ENCODE measurements at regions not wholly inside any gene's neighbourhood (a gene's known extent, or its start where the extent isn't known, plus 50 kb on each side); places are given as distances from the start of the nearest gene placed in this dataset.

DNA sequence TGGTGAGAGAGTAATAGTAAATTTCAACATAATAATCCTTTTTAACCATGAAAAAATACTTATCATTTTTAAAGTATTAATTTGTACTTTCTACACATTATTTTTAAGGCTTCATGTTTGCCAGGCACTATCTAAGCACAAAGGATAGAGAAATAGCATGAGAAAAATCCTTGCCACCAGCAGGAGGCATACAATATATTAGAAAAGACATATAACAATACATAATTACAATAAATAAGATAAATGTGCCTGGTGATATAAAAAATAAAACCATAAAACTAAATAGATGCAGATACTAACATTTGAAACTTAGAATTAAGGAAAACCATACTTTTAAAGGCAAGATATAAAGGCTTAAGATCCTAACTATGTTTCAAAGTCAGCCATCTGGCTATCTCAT lies 1256.4 kb downstream of the DIAPH3 start:
- TF ChIP-seq PAX5 (IDR thresholded peaks at IDR 0.05; ENCODE audit: insufficient read depth, low read length, severe bottlenecking) (no peak), TAF1 (IDR thresholded peaks at IDR 0.05; ENCODE audit: low read depth, low read length) (no peak), SPI1 (IDR thresholded peaks at IDR 0.05; ENCODE audit: low read depth, low read length) (no peak), POLR2AphosphoS5 (IDR thresholded peaks at IDR 0.05; ENCODE audit: low read depth, low read length) (no peak), POU2F2 (IDR thresholded peaks at IDR 0.05; ENCODE audit: low read depth, low read length) (no peak)
- FAIRE-seq (no peak), DNase-seq (ENCODE audit: insufficient read length, low spot score) (no peak)

GRCh38 chr13:58908019-58908679 lies 1255.6 kb downstream of the DIAPH3 start:
- FAIRE-seq (no peak), DNase-seq (ENCODE audit: insufficient read length, low spot score) (no peak)
- no peak for TF ChIP-seq POLR2AphosphoS5 (IDR thresholded peaks at IDR 0.05; ENCODE audit: low read depth, low read length)
- TF ChIP-seq TAF1 (IDR thresholded peaks at IDR 0.05; ENCODE audit: low read depth, low read length), result no peak
- TF ChIP-seq POLR2A (IDR thresholded peaks at IDR 0.05; ENCODE audit: low read depth, low read length), result no peak
- TF ChIP-seq POU2F2 (IDR thresholded peaks at IDR 0.05; ENCODE audit: low read depth, low read length), result no peak

GRCh38 chr13:58919551-58919950 lies 1244.2 kb downstream of the DIAPH3 start:
- no peak for FAIRE-seq
- DNase-seq (ENCODE audit: insufficient read length, low spot score), result no peak
- no peak for TF ChIP-seq PAX5 (IDR thresholded peaks at IDR 0.05; ENCODE audit: insufficient read depth, low read length, severe bottlenecking)
- no peak for TF ChIP-seq POU2F2 (IDR thresholded peaks at IDR 0.05; ENCODE audit: low read depth, low read length)
- TF ChIP-seq TAF1 (IDR thresholded peaks at IDR 0.05; ENCODE audit: low read depth, low read length), result no peak
- TF ChIP-seq SPI1 (IDR thresholded peaks at IDR 0.05; ENCODE audit: low read depth, low read length), result no peak
- TF ChIP-seq POLR2AphosphoS5 (IDR thresholded peaks at IDR 0.05; ENCODE audit: low read depth, low read length), result no peak
- no peak for TF ChIP-seq POLR2A (IDR thresholded peaks at IDR 0.05; ENCODE audit: low read depth, low read length)

GRCh38 chr13:58921129-58921528 lies 1242.6 kb downstream of the DIAPH3 start:
- TF ChIP-seq TAF1 (IDR thresholded peaks at IDR 0.05; ENCODE audit: low read depth, low read length) (no peak), SPI1 (IDR thresholded peaks at IDR 0.05; ENCODE audit: low read depth, low read length) (no peak), POU2F2 (IDR thresholded peaks at IDR 0.05; ENCODE audit: low read depth, low read length) (no peak), PAX5 (IDR thresholded peaks at IDR 0.05; ENCODE audit: insufficient read depth, low read length, severe bottlenecking) (no peak), POLR2A (IDR thresholded peaks at IDR 0.05; ENCODE audit: low read depth, low read length) (no peak), POLR2AphosphoS5 (IDR thresholded peaks at IDR 0.05; ENCODE audit: low read depth, low read length) (no peak)
- FAIRE-seq (no peak), DNase-seq (ENCODE audit: insufficient read length, low spot score) (no peak)

GRCh38 chr13:58926858-58927257 lies 1236.9 kb downstream of the DIAPH3 start:
- DNase-seq (ENCODE audit: insufficient read length, low spot score) (no peak), FAIRE-seq (no peak)
- no peak for TF ChIP-seq TAF1 (IDR thresholded peaks at IDR 0.05; ENCODE audit: low read depth, low read length)
- TF ChIP-seq POLR2AphosphoS5 (IDR thresholded peaks at IDR 0.05; ENCODE audit: low read depth, low read length), result no peak
- no peak for TF ChIP-seq POLR2A (IDR thresholded peaks at IDR 0.05; ENCODE audit: low read depth, low read length)

- no peak for TF ChIP-seq TAF1 (IDR thresholded peaks at IDR 0.05; ENCODE audit: low read depth, low read length)
- TF ChIP-seq POLR2AphosphoS5 (IDR thresholded peaks at IDR 0.05; ENCODE audit: low read depth, low read length), result no peak
- TF ChIP-seq POLR2A (IDR thresholded peaks at IDR 0.05; ENCODE audit: low read depth, low read length), result no peak
- TF ChIP-seq PAX5 (IDR thresholded peaks at IDR 0.05; ENCODE audit: insufficient read depth, low read length, severe bottlenecking), result no peak
- no peak for TF ChIP-seq POU2F2 (IDR thresholded peaks at IDR 0.05; ENCODE audit: low read depth, low read length)
- TF ChIP-seq SPI1 (IDR thresholded peaks at IDR 0.05; ENCODE audit: low read depth, low read length), result no peak
- FAIRE-seq (no peak), DNase-seq (ENCODE audit: insufficient read length, low spot score) (no peak)
These were observed 1230.3 kb downstream of the DIAPH3 start for GRCh38 chr13:58933475-58933874.

DNA sequence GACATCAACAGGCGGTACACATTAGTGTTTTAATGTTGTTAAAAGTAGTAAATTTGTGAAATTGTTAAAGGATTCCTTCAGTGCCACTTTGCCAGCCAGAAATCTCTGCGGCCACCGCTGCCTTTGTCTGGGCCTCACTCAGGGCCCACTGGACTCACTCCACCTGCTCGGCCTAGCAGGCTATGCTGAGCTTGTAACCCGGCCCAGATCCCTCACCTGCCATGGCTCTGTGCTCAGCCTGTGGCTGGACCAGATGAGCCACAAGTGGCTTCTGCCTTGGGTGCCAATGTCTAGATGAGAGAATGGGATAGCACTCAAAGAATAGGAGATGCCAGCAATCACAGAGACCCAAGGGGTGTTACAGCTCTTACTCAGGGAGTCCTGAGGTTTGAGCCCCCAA lies 1228.0 kb downstream of the DIAPH3 start:
- DNase-seq (ENCODE audit: insufficient read length, low spot score), result no peak
- FAIRE-seq, result no peak
- no peak for TF ChIP-seq PAX5 (IDR thresholded peaks at IDR 0.05; ENCODE audit: insufficient read depth, low read length, severe bottlenecking)
- TF ChIP-seq SPI1 (IDR thresholded peaks at IDR 0.05; ENCODE audit: low read depth, low read length), result no peak
- TF ChIP-seq TAF1 (IDR thresholded peaks at IDR 0.05; ENCODE audit: low read depth, low read length), result no peak
- no peak for TF ChIP-seq POLR2AphosphoS5 (IDR thresholded peaks at IDR 0.05; ENCODE audit: low read depth, low read length)
- TF ChIP-seq POU2F2 (IDR thresholded peaks at IDR 0.05; ENCODE audit: low read depth, low read length), result no peak
- no peak for TF ChIP-seq POLR2A (IDR thresholded peaks at IDR 0.05; ENCODE audit: low read depth, low read length)

DNA sequence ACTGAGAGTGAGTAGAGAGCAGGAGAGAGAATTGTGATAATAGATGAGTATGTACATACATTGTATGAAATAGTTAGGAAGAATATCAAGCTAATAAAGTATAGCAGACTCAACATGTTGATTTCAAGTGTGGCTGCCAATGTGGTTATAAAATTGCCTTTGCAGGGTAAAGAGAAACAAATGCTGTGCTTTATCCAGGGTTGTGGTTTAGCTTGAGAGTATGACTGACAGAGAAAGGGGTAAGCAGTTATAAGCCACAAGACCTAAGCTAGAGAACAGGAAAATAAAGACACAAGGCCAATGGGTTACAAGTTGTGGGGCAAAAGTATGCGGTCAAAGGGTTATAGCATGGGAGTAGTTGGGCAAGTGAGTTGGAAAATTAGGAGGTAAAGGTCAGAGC lies 1217.5 kb downstream of the DIAPH3 start:
- FAIRE-seq (no peak), DNase-seq (ENCODE audit: insufficient read length, low spot score) (no peak)
- TF ChIP-seq POLR2AphosphoS5 (IDR thresholded peaks at IDR 0.05; ENCODE audit: low read depth, low read length) (no peak), TAF1 (IDR thresholded peaks at IDR 0.05; ENCODE audit: low read depth, low read length) (no peak), POU2F2 (IDR thresholded peaks at IDR 0.05; ENCODE audit: low read depth, low read length) (no peak), PAX5 (IDR thresholded peaks at IDR 0.05; ENCODE audit: insufficient read depth, low read length, severe bottlenecking) (no peak), SPI1 (IDR thresholded peaks at IDR 0.05; ENCODE audit: low read depth, low read length) (no peak), POLR2A (IDR thresholded peaks at IDR 0.05; ENCODE audit: low read depth, low read length) (no peak)

DNA sequence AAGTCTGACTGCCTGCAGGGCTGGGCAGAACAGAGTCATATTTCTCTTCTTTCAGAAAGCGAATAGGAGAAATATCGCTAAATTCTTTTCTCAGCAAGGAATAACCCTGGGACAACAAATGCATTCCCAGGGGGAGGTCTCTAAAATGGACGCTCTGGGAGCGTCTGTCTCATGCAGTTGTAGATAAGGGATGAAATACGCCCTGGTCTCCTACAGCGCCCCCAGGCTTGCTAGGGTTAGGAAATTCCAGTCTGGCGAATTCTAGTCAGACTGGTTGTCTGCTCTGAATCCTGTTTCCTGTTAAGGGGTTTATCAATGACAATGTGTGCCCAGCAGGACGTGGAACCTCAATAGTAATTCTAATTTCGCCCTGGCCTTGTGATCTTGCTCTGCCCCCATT lies 1214.1 kb downstream of the DIAPH3 start:
- no peak for DNase-seq (ENCODE audit: insufficient read length, low spot score)
- no peak for TF ChIP-seq POLR2AphosphoS5 (IDR thresholded peaks at IDR 0.05; ENCODE audit: low read depth, low read length)
- no peak for TF ChIP-seq TAF1 (IDR thresholded peaks at IDR 0.05; ENCODE audit: low read depth, low read length)
- no peak for TF ChIP-seq POLR2A (IDR thresholded peaks at IDR 0.05; ENCODE audit: low read depth, low read length)
- no peak for TF ChIP-seq SPI1 (IDR thresholded peaks at IDR 0.05; ENCODE audit: low read depth, low read length)
- TF ChIP-seq PAX5 (IDR thresholded peaks at IDR 0.05; ENCODE audit: insufficient read depth, low read length, severe bottlenecking), result no peak
- TF ChIP-seq POU2F2 (IDR thresholded peaks at IDR 0.05; ENCODE audit: low read depth, low read length), result no peak
- no peak for FAIRE-seq

DNA sequence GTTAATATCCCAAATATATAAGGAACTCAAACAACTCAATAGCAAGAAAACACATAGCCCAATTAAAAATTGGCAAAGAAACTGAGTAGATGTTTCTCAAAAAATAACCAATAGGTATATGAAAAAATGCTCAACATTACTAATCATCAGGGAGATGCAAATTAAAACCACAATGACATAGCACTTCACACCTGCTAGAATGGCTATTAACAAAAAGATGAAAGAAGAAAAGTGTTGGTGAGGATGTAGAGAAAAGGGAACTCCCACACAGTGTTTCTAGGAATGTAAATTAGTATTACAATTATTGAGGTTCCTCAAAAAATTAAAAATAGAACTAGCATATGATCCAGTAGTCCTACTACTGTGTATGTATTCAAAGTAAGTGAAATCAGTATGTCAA lies 1212.8 kb downstream of the DIAPH3 start:
- no peak for FAIRE-seq
- no peak for DNase-seq (ENCODE audit: insufficient read length, low spot score)
- no peak for TF ChIP-seq SPI1 (IDR thresholded peaks at IDR 0.05; ENCODE audit: low read depth, low read length)
- no peak for TF ChIP-seq POLR2AphosphoS5 (IDR thresholded peaks at IDR 0.05; ENCODE audit: low read depth, low read length)
- TF ChIP-seq POLR2A (IDR thresholded peaks at IDR 0.05; ENCODE audit: low read depth, low read length), result no peak
- TF ChIP-seq POU2F2 (IDR thresholded peaks at IDR 0.05; ENCODE audit: low read depth, low read length), result no peak
- TF ChIP-seq PAX5 (IDR thresholded peaks at IDR 0.05; ENCODE audit: insufficient read depth, low read length, severe bottlenecking), result no peak
- TF ChIP-seq TAF1 (IDR thresholded peaks at IDR 0.05; ENCODE audit: low read depth, low read length), result no peak

Measured in GM12891 (cell line).